ENCODE measurements at regions not wholly inside any gene's neighbourhood (a gene's known extent, or its start where the extent isn't known, plus 50 kb on each side); places are given as distances from the start of the nearest gene placed in this dataset.

GRCh38 chr4:167380964-167381363 is 146.7 kb upstream of the SPOCK3 start:
- intact Hi-C loops (cut with DNase I, micrococcal nuclease): no loop called here
- Histone ChIP-seq H3K4me3 (no peak overlapping the region), H3K36me3 (ENCODE audit: low read depth) (no peaks in the 10 kb centered on the region), H3K4me1 (ENCODE audit: low read depth) (no peaks in the 10 kb centered on the region), H3K9me3 (no peaks in the 10 kb centered on the region)
- no peak for TF ChIP-seq CTCF (IDR thresholded peaks at IDR 0.05)
- ATAC-seq (no peak), DNase-seq (no peak)

GRCh38 chr4:167383291-167383690 is 149.0 kb upstream of the SPOCK3 start:
- ATAC-seq: no peak
- Histone ChIP-seq H3K9me3 (no peaks in the 10 kb centered on the region), H3K4me1 (ENCODE audit: low read depth) (no peaks in the 10 kb centered on the region), H3K36me3 (ENCODE audit: low read depth) (no peaks in the 10 kb centered on the region), H3K4me3 (no peak overlapping the region)
- no peak for TF ChIP-seq CTCF (IDR thresholded peaks at IDR 0.05)
- DNase-seq: no peak
- intact Hi-C loops (cut with DNase I, micrococcal nuclease): no loop called here

GRCh38 chr4:167397586-167397985 is 163.3 kb upstream of the SPOCK3 start:
- no peaks in the 10 kb centered on the region for H3K4me1 ChIP-seq (ENCODE audit: low read depth)
- H3K36me3 ChIP-seq (ENCODE audit: low read depth): no peaks in the 10 kb centered on the region
- no peaks in the 10 kb centered on the region for H3K9me3 ChIP-seq
- H3K4me3 ChIP-seq: no peak overlapping the region
- no peak for ATAC-seq
- intact Hi-C loops (cut with DNase I, micrococcal nuclease): no loop called here
- TF ChIP-seq CTCF (IDR thresholded peaks at IDR 0.05): no peak
- no peak for DNase-seq

- no peaks in the 10 kb centered on the region for H3K4me1 ChIP-seq (ENCODE audit: low read depth)
- H3K36me3 ChIP-seq (ENCODE audit: low read depth): no peaks in the 10 kb centered on the region
- no peaks in the 10 kb centered on the region for H3K9me3 ChIP-seq
- DNase-seq (no peak), ATAC-seq (no peak)
- H3K4me3 ChIP-seq: no peak overlapping the region
- TF ChIP-seq CTCF (IDR thresholded peaks at IDR 0.05): no peak
- intact Hi-C loops (cut with DNase I, micrococcal nuclease): no loop called here
Measured at GRCh38 chr4:167399201-167399600, 164.9 kb upstream of the SPOCK3 start.

- Histone ChIP-seq H3K4me3 (no peak overlapping the region), H3K4me1 (ENCODE audit: low read depth) (no peaks in the 10 kb centered on the region), H3K9me3 (no peaks in the 10 kb centered on the region), H3K36me3 (ENCODE audit: low read depth) (no peaks in the 10 kb centered on the region)
- DNase-seq (no peak), ATAC-seq (no peak)
- intact Hi-C loops (cut with DNase I, micrococcal nuclease): no loop called here
- TF ChIP-seq CTCF (IDR thresholded peaks at IDR 0.05): no peak
Measured at GRCh38 chr4:167406181-167406580, 171.9 kb upstream of the SPOCK3 start.

GRCh38 chr4:167415461-167415860 is 181.2 kb upstream of the SPOCK3 start:
- Histone ChIP-seq H3K9me3 (no peaks in the 10 kb centered on the region), H3K4me3 (no peak overlapping the region), H3K4me1 (ENCODE audit: low read depth) (no peaks in the 10 kb centered on the region), H3K36me3 (ENCODE audit: low read depth) (no peaks in the 10 kb centered on the region)
- no peak for TF ChIP-seq CTCF (IDR thresholded peaks at IDR 0.05)
- intact Hi-C loops (cut with DNase I, micrococcal nuclease): no loop called here
- DNase-seq (no peak), ATAC-seq (no peak)

Data from mucosa of descending colon (tissue), 3 donors.